Calu3 (cell line): ENCODE measurements at regions not wholly inside any gene's neighbourhood (a gene's known extent, or its start where the extent isn't known, plus 50 kb on each side); places are given as distances from the start of the nearest gene placed in this dataset.

Experiments used
- BruUV-seq: library from RNA; stranded (reverse); fragments of 400-500 nt; replicated peaks from 2 replicates; lab custom pipeline; 2021; lab: Mats Ljungman, UMichigan
- CTCF ChIA-PET: fragments of 300-600 bp; sonication (Branson Sonifier 250); formaldehyde crosslinking; loops from one replicate; lab custom pipeline; 2022; ENCODE audit warnings: antibody characterized with exemption; lab: Charles Lee
- DNase-seq: peaks from one replicate; pipeline ENCODE4 v3.0.0; 2022
- H3K27ac Mint-ChIP-seq: one replicate; pipeline ENCODE4 v1.8.0; 2022; ENCODE audit warnings: mixed read lengths; ENCODE audit not compliant: unreplicated experiment
- H3K27me3 Mint-ChIP-seq: one replicate; pipeline ENCODE4 v1.8.0; 2022; ENCODE audit warnings: mixed read lengths; ENCODE audit not compliant: unreplicated experiment
- H3K36me3 Mint-ChIP-seq: one replicate; pipeline ENCODE4 v1.8.0; 2022; ENCODE audit warnings: mild to moderate bottlenecking, moderate library complexity, mixed read lengths; ENCODE audit not compliant: insufficient read depth, unreplicated experiment
- H3K4me1 Mint-ChIP-seq: one replicate; pipeline ENCODE4 v1.8.0; 2022; ENCODE audit warnings: mild to moderate bottlenecking, low read depth, mixed read lengths; ENCODE audit not compliant: unreplicated experiment
- H3K4me3 Mint-ChIP-seq: one replicate; pipeline ENCODE4 v1.8.0; 2022; ENCODE audit warnings: mild to moderate bottlenecking, low read depth, moderate library complexity, mixed read lengths; ENCODE audit not compliant: unreplicated experiment
- H3K9me3 Mint-ChIP-seq: one replicate; pipeline ENCODE4 v1.8.0; 2022; ENCODE audit warnings: low read depth, mixed read lengths; ENCODE audit not compliant: unreplicated experiment
- intact Hi-C: fragments of 100-400 bp; cut with micrococcal nuclease; formaldehyde crosslinking; loops from one replicate; pipeline ENCODE4 v1.10.0; 2022; ENCODE audit not compliant: unreplicated experiment
- TF ChIP-seq, protein P1 (sequence below): fragments of 200-600 bp; IDR thresholded peaks from one replicate; pipeline ENCODE4 v1.8.0; 2022; ENCODE audit warnings: antibody characterized with exemption; ENCODE audit not compliant: unreplicated experiment

- Mint-ChIP-seq H3K4me3 (no peak overlapping the region), H3K27ac (no peak overlapping the region), H3K36me3 (no peaks in the 10 kb centered on the region), H3K9me3 (no peaks in the 10 kb centered on the region), H3K27me3 (no peaks in the 10 kb centered on the region), H3K4me1 (no peaks in the 10 kb centered on the region)
- DNase-seq = no peak
- TF ChIP-seq, protein P1, sequence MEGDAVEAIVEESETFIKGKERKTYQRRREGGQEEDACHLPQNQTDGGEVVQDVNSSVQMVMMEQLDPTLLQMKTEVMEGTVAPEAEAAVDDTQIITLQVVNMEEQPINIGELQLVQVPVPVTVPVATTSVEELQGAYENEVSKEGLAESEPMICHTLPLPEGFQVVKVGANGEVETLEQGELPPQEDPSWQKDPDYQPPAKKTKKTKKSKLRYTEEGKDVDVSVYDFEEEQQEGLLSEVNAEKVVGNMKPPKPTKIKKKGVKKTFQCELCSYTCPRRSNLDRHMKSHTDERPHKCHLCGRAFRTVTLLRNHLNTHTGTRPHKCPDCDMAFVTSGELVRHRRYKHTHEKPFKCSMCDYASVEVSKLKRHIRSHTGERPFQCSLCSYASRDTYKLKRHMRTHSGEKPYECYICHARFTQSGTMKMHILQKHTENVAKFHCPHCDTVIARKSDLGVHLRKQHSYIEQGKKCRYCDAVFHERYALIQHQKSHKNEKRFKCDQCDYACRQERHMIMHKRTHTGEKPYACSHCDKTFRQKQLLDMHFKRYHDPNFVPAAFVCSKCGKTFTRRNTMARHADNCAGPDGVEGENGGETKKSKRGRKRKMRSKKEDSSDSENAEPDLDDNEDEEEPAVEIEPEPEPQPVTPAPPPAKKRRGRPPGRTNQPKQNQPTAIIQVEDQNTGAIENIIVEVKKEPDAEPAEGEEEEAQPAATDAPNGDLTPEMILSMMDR = no peak
- CTCF ChIA-PET = no interaction called here
- BruUV-seq = no TSS peak
- intact Hi-C loops = no loop called here
Observed at GRCh38 chr15:25237291-25237978, 201.4 kb downstream of the UBE3A start.

DNA sequence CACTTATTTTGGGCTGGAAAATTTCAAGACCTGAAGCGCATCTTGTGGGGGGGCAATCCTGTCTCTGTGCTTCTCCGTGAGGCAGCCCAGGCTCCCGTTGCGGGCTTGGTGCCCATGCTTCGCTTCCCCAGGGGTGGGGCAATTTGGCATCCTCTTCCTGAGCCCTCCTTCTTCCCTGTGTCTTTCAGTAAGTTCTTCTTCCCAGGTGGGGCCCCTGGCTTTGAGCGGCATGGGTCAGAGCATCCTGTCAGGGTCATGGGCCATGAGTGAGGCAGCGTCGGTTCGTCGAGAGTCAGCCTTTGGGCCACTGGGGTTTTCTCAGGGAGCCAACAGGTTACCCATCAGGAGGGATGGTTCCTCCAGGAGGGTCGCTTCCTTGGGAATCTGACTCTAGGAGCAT, 200.7 kb downstream of the UBE3A start:
- BruUV-seq = no TSS peak
- intact Hi-C loops = no loop called here
- Mint-ChIP-seq H3K4me1 (no peaks in the 10 kb centered on the region), H3K4me3 (no peak overlapping the region), H3K27ac (no peak overlapping the region), H3K9me3 (no peaks in the 10 kb centered on the region), H3K36me3 (no peaks in the 10 kb centered on the region), H3K27me3 (no peaks in the 10 kb centered on the region)
- DNase-seq = no peak
- TF ChIP-seq, protein P1 = no peak
- CTCF ChIA-PET = no interaction called here

- no peak overlapping the region for H3K4me3 Mint-ChIP-seq
- H3K4me1 Mint-ChIP-seq = no peaks in the 10 kb centered on the region
- no peaks in the 10 kb centered on the region for H3K36me3 Mint-ChIP-seq
- no peaks in the 10 kb centered on the region for H3K9me3 Mint-ChIP-seq
- no peak overlapping the region for H3K27ac Mint-ChIP-seq
- intact Hi-C loops = no loop called here
- no peaks in the 10 kb centered on the region for H3K27me3 Mint-ChIP-seq
- BruUV-seq = no TSS peak
- DNase-seq = no peak
- CTCF ChIA-PET = no interaction called here
- TF ChIP-seq, protein P1 = no peak
Observed at GRCh38 chr15:25238716-25239470, 199.9 kb downstream of the UBE3A start.

DNA sequence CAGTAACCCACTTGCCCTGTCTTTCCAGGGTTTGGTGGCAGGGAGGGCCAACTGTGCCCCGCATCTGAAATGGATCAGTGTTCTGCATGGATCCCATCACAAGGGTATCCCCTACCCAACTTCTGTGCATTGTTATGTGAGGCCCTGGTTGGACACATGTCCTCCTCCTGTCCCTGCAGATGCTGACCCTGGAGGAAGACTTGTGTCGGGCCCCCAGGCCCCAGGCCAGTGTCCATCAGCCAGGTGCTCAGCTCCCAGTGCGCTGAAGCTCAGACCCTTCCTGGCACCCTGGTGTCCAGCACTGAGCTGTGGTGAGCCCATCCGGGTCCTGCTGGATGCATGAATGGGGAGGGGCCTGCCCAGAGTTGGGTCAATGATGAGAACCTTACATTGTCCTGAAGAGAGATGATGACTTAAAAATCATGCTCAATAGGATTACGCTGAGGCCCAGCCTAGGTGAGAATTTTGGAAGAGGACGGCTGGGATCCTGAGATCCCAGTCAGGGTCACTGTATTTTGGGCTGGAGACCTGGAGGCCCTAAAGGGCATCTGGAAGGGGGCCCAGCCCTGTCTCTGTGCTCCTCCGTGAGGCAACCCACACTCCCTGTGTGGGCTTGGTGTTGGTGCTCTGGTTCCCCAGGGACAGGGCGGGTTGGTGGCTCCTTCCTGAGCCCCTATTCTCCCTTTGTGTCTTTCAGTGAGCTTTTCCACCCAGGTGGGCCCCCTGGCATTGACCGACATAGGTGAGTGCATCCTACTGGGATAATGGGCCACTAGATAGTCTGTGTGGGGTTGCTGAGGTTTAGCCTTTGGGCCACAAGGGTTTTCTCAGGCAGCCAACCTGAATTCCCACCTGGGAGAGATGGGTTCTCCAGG, 199.1 kb downstream of the UBE3A start:
- BruUV-seq = no TSS peak
- DNase-seq = no peak

More for the DNA sequence above, 199.1 kb downstream of the UBE3A start:
- no peaks in the 10 kb centered on the region for H3K9me3 Mint-ChIP-seq
- H3K36me3 Mint-ChIP-seq = no peaks in the 10 kb centered on the region
- no peak overlapping the region for H3K4me3 Mint-ChIP-seq
- H3K4me1 Mint-ChIP-seq = no peaks in the 10 kb centered on the region
- H3K27ac Mint-ChIP-seq = no peak overlapping the region
- H3K27me3 Mint-ChIP-seq = no peaks in the 10 kb centered on the region
- intact Hi-C loops = no loop called here
- TF ChIP-seq, protein P1 = no peak
- CTCF ChIA-PET = no interaction called here
